Endothelial cell of umbilical vein (primary cell): ENCODE measurements at regions not wholly inside any gene's neighbourhood (a gene's known extent, or its start where the extent isn't known, plus 50 kb on each side); places are given as distances from the start of the nearest gene placed in this dataset.
"Not testable (repeated sequence)": the region's sequence is repeated elsewhere in the genome, so short reads cannot be mapped to it uniquely, and the experiment has no call there.

Experiments used
- BruUV-seq: library from RNA; stranded (reverse); fragments of 400-500 nt; replicated peaks from 2 replicates; lab custom pipeline; 2021; lab: Mats Ljungman, UMichigan
- CTCF ChIA-PET: fragments of 300-600, 350-600 bp; sonication (Branson Sonifier 250); formaldehyde crosslinking; loops from one replicate; lab custom pipeline; 2021; ENCODE audit warnings: antibody characterized with exemption, inconsistent platforms; lab: Charles Lee
- POLR2A ChIA-PET: fragments of 300-600, 350-600 bp; sonication (Branson Sonifier 250); formaldehyde crosslinking; loops from one replicate; lab custom pipeline; 2021; ENCODE audit warnings: antibody characterized with exemption, inconsistent platforms; lab: Charles Lee
- DNase-seq: peaks from one replicate; pipeline ENCODE4 v3.0.0-alpha.2; 2011; ENCODE audit warnings: low read depth, low spot score
- FAIRE-seq: peaks from 2 replicates; lab custom pipeline; 2011; peaks lifted over from hg19 to GRCh38; lab: Jason Lieb, UNC
- H2AFZ ChIP-seq: 2 replicates; pipeline ENCODE4 v1.6.0; 2012; ENCODE audit warnings: low read depth, low read length, control low read depth, inconsistent platforms
- H3K27ac ChIP-seq: 2 replicates; pipeline ENCODE4 v1.5.1; 2011; ENCODE audit warnings: low read depth, mild to moderate bottlenecking, control low read depth, low read length, moderate library complexity; ENCODE audit not compliant: insufficient read depth
- H3K27me3 ChIP-seq, 2 experiments: 2 replicates each; pipeline versions ENCODE4 v1.6.0 to v1.6.1; 2011; ENCODE audit warnings: low read length in 2 of 2, mixed read lengths in 1 of 2; ENCODE audit not compliant: control insufficient read depth in 2 of 2, insufficient read depth in 2 of 2
- H3K36me3 ChIP-seq, 2 experiments: 2 replicates in 1 of 2; 3 replicates in 1 of 2; pipeline ENCODE4 v1.5.1; 2011; ENCODE audit warnings: low read length in 2 of 2, mild to moderate bottlenecking in 1 of 2, moderate library complexity in 1 of 2; ENCODE audit not compliant: control insufficient read depth in 2 of 2, insufficient read depth in 2 of 2; ENCODE audit errors: extremely low read depth in 1 of 2
- H3K4me1 ChIP-seq: 3 replicates; pipeline ENCODE4 v1.5.1; 2011; ENCODE audit warnings: mild to moderate bottlenecking, low read length; ENCODE audit not compliant: control insufficient read depth, insufficient read depth; ENCODE audit errors: extremely low read depth
- H3K4me2 ChIP-seq: 2 replicates; pipeline ENCODE4 v1.6.1; 2011; ENCODE audit warnings: low read length, control low read depth, mixed read lengths; ENCODE audit not compliant: insufficient read depth
- H3K4me3 ChIP-seq, 3 experiments: fragments of 200-600 bp in 1 of 3; sonication (generic), shearing (Covaris generic) in 1 of 3; replicated peaks in 1 of 3; 2 replicates each; pipeline ENCODE4 v1.5.1; 2011 to 2016; ENCODE audit warnings: control low read depth in 3 of 3, low read length in 3 of 3, mild to moderate bottlenecking in 2 of 3, inconsistent platforms in 1 of 3, low read depth in 1 of 3, moderate library complexity in 1 of 3; ENCODE audit not compliant: insufficient read depth in 1 of 3
- H3K79me2 ChIP-seq: 2 replicates; pipeline ENCODE4 v1.6.0; 2012; ENCODE audit warnings: low read length, inconsistent platforms; ENCODE audit not compliant: control insufficient read depth, insufficient read depth
- H3K9ac ChIP-seq: replicated peaks from 2 replicates; pipeline ENCODE3; 2011; ENCODE audit warnings: low read length, control low read depth; ENCODE audit not compliant: insufficient read depth; ENCODE audit errors: extremely low read depth
- H3K9me1 ChIP-seq: replicated peaks from 3 replicates; pipeline ENCODE4 v1.6.0; 2011; ENCODE audit warnings: mild to moderate bottlenecking, low read length; ENCODE audit not compliant: control insufficient read depth, insufficient read depth; ENCODE audit errors: extremely low read depth
- H3K9me3 ChIP-seq: replicated peaks from 2 replicates; pipeline ENCODE4 v1.5.1; 2012; ENCODE audit warnings: low read length, inconsistent platforms; ENCODE audit not compliant: control insufficient read depth, insufficient read depth
- H4K20me1 ChIP-seq: replicated peaks from 2 replicates; pipeline ENCODE3; 2011; ENCODE audit warnings: mild to moderate bottlenecking, low read length; ENCODE audit not compliant: control insufficient read depth, insufficient read depth; ENCODE audit errors: extremely low read depth
- EZH2 ChIP-seq: IDR thresholded peaks from 2 replicates; pipeline ENCODE4 v1.6.1; 2012; ENCODE audit warnings: borderline replicate concordance, low read depth, mild to moderate bottlenecking, moderate library complexity, low read length, inconsistent platforms; ENCODE audit not compliant: severe bottlenecking
- GATA2 ChIP-seq: IDR thresholded peaks from 2 replicates; pipeline ENCODE4 v1.7.0; 2011; ENCODE audit warnings: low read depth, mild to moderate bottlenecking, moderate library complexity, mixed read lengths, low read length; ENCODE audit not compliant: insufficient read length, insufficient read depth
- JUN ChIP-seq: IDR thresholded peaks from 2 replicates; pipeline ENCODE4 v1.6.1; 2011; ENCODE audit warnings: borderline replicate concordance, low read depth; ENCODE audit not compliant: insufficient read length, insufficient read depth
- MYC ChIP-seq: IDR thresholded peaks from one replicate; pipeline ENCODE4 v1.6.1; 2011; ENCODE audit warnings: mild to moderate bottlenecking, low read depth, low read length
- POLR2A ChIP-seq: IDR thresholded peaks from 2 replicates; pipeline ENCODE4 v1.6.1; 2012; ENCODE audit warnings: low read depth, mild to moderate bottlenecking, control low read depth, low read length
- dilution Hi-C: fragments of 300-500 bp; cut with MboI; formaldehyde crosslinking; loops from one replicate; pipeline ENCODE4 v1.15.0; 2019; ENCODE audit warnings: low sequenced_read_pairs; ENCODE audit not compliant: extremely low pct_ligation_motif_present
- intact Hi-C: fragments of 100-400 bp; cut with micrococcal nuclease; formaldehyde crosslinking; loops from one replicate; pipeline ENCODE4 v1.10.0; 2022

GRCh38 chr6:15739353-15739752 is 76.5 kb upstream of the DTNBP1 start:
- FAIRE-seq (no peak), DNase-seq (no peak)
- TF ChIP-seq GATA2 (no peak), POLR2A (no peak), EZH2 (no peak), JUN (no peak), MYC (no peak)
- H3K27me3 ChIP-seq: no peaks in the 10 kb centered on the region
- no TSS peak for BruUV-seq
- intact Hi-C loops (no loop called here), dilution Hi-C loops (no loop called here)
- ChIA-PET CTCF (no interaction called here), POLR2A (no interaction called here)
- H3K79me2 ChIP-seq: no peaks in the 10 kb centered on the region
- no peak overlapping the region for H3K4me3 ChIP-seq
- no peaks in the 10 kb centered on the region for H3K9me1 ChIP-seq
- no peak overlapping the region for H3K27ac ChIP-seq
- H3K4me1 ChIP-seq: no peaks in the 10 kb centered on the region
- no peak overlapping the region for H3K9ac ChIP-seq
- no peak overlapping the region for H2AFZ ChIP-seq
- H3K36me3 ChIP-seq: no peaks in the 10 kb centered on the region
- H4K20me1 ChIP-seq: no peaks in the 10 kb centered on the region
- H3K9me3 ChIP-seq: no peaks in the 10 kb centered on the region
- H3K4me2 ChIP-seq: no peak overlapping the region

- FAIRE-seq, H3K4me1 ChIP-seq, H3K4me2 ChIP-seq, H4K20me1 ChIP-seq, H3K9ac ChIP-seq, H3K4me3 ChIP-seq, DNase-seq, POLR2A ChIA-PET, H3K27me3 ChIP-seq, H3K27ac ChIP-seq, H2AFZ ChIP-seq, dilution Hi-C loops, BruUV-seq, CTCF ChIA-PET, H3K79me2 ChIP-seq, intact Hi-C loops, H3K9me3 ChIP-seq, H3K36me3 ChIP-seq, H3K9me1 ChIP-seq: not testable (repeated sequence)
Measured at GRCh38 chr6:15738195-15738594, 75.4 kb upstream of the DTNBP1 start.
